GM18499 (cell line): ENCODE measurements at regions not wholly inside any gene's neighbourhood (a gene's known extent, or its start where the extent isn't known, plus 50 kb on each side); places are given as distances from the start of the nearest gene placed in this dataset.
"Not testable (repeated sequence)": the region's sequence is repeated elsewhere in the genome, so short reads cannot be mapped to it uniquely, and the experiment has no call there.

Experiments
- ATAC-seq: cut with Tn5 transposase; IDR thresholded peaks from one replicate; pipeline ENCODE4 v1.9.1; 2021; ENCODE audit warnings: moderate number of reproducible peaks; ENCODE audit not compliant: insufficient read depth, unreplicated experiment

DNA sequence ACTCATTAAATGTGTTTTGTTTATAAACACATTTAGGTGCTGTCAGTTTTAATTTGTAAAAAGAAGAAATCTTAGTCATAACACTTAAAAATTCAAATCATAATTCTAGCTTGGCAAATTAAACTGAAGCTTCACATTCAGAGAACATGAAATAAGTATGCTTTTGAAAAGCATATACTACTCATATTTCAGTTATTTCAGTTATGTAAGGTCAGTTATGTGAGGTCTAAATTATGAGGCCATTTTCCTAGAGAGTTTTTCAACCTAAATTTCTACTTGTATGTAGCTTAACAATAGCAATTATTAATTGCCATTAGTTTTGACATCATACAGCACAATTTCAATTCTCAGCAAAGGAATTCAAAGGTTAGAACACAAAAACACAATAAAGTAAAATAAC is 465.0 kb downstream of the PLOD2 start:
- no peak for ATAC-seq

- ATAC-seq: no peak
Observed at GRCh38 chr3:145698250-145698649, 462.7 kb downstream of the PLOD2 start.

DNA sequence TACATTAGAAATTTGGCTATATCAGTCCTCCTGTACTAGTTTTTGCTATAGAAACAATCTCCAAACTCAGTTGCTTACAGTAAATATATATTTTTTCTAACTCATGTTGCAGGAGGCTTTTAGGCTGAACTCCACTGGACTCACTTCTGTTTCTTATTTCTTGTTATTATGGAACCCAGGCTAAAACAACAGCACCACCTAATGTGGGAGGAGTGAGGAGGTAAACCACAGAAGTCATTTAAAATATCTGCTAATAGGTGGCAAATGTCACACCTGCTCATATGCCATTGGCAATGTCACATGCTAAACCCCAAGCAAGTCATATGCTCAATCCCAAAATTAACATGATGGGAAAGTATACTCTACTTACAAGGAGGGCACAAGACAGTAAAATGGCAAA is 462.2 kb downstream of the PLOD2 start:
- no peak for ATAC-seq

DNA sequence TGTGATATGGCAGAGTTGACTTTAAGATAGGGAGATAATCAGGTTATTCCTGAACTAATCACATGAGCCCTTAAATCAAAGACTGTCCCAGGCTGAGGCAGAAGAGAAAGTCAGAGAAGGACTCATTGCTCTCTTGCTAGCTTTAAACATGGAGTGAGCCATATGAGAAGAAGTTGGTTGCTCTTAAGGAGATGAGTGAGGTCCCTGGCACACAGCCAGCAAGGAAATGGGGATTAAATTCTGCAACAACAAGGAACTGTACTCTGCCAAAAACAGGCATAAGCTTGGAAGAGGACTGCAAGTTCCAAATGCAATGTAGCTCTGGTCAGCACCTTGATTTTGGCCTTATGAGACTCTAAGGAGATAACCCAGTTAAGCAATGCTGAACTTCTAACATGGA is 457.0 kb downstream of the PLOD2 start:
- no peak for ATAC-seq

DNA sequence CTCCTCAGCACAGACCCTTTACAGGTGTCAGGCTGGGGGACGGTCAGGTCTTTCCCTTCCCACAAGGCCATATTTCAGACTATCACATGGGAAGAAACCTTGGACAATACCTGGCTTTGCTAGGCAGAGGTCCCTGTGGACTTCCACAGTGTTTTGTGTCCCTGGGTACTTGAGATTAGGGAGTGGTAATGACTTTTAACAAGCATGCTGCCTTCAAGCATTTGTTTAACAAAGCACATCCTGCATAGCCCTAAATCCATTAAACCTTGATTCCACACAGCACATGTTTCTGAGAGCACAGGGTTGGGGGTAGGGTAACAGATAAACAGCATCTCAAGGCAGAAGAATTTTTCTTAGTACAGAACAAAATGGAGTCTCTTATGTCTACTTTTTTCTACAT is 451.2 kb downstream of the PLOD2 start:
- ATAC-seq: not testable (repeated sequence)

DNA sequence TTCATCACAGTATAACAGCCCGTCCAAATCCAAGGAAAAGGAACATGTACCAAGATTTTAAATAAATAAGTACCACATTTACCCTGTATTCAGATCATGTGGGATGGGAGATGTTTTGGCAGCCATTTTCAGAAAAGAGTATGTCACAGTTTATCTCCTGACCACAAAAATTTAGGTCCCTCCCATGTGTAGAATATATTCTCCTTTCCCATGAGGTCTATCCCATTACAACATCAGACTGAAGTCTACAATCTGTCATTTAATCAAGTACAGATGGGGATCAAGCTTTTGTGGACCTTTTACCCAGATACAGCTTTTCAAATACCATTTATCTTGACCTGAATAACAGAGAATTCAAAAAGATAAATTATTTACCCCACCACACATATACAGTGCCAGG is 444.5 kb downstream of the PLOD2 start:
- no peak for ATAC-seq

GRCh38 chr3:145719114-145719513 is 441.9 kb downstream of the PLOD2 start:
- no peak for ATAC-seq

- ATAC-seq: no peak
Observed at GRCh38 chr3:145721273-145721805, 439.6 kb downstream of the PLOD2 start.

DNA sequence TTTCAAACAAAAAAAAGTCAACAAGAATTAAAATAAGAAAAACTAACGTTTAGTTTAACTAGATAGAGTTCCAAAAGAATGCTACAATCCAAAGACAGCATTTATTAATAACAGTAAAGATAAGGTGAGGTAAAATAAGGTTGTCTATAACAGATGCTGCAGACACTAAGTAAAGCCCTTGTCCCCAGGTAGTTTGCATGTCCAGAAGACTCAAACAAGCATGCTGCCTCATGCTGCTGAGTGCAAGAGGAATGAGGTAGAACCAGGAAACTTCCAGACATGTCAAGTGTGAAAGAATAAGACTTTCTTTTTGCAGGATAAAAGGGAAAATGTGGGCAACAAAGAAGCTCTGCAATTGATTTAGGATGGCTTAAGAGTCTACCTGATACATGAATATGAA is 439.2 kb downstream of the PLOD2 start:
- no peak for ATAC-seq

GRCh38 chr3:145727476-145727875 is 433.5 kb downstream of the PLOD2 start:
- no peak for ATAC-seq

- ATAC-seq: no peak
Observed at GRCh38 chr3:145735631-145736030, 425.4 kb downstream of the PLOD2 start.

- ATAC-seq: no peak
Observed at GRCh38 chr3:145737952-145738351, 423.0 kb downstream of the PLOD2 start.

DNA sequence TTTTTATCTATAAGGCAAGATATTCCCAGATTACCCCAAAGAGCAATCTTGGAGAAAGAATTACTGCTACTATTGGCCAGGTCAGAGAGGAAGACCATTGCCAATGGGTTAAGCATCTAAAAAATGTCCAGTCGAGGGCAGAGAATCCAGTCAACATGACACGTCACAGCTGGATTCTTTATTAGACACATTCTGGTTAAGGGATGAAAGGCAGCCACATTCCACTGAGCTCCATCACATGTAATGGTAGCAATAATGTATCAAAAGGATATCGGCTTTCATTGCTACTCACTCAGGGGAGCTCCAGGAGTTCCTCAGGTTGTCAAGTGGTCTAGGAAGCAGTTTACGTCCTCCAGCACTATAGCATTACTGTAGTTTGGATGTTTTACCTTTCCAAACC is 421.1 kb downstream of the PLOD2 start:
- ATAC-seq: no peak

DNA sequence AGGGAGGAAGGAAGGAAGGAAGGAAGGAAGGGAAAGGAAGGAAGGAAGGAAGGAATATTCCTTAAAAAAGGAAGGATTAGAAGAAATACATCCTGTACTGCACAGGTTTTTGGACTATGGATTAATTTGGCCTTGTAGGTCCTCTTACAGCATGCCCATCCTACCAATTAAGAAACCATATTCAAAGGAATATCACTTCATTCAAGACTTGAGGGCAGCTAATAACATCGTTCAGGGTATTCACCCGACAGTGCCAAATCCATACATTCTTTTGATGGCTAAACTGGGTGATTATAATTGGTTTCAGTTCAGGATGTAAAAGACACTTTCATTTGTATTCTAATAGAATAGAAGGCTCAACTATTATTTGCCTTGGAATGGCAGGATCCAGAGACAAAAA is 410.3 kb downstream of the PLOD2 start:
- no peak for ATAC-seq

DNA sequence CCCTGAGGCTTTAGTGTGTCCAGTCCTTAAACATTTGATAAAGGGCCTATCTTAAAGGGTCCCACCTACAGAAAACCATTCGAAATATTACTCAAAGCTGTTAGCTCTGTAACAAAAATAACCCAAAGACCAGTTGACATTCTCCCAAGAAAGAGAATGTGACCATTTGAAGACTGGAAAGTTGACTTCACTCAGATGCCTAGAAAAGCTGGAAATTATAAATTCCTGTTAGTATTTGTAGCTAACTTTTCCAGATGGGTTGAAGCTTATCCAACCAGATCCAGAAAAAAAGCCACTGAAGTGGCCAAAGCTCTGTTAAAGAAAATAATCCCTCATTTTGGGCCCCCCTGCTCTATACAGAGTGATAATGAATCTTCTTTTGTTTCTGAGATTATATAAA is 408.4 kb downstream of the PLOD2 start:
- no peak for ATAC-seq

DNA sequence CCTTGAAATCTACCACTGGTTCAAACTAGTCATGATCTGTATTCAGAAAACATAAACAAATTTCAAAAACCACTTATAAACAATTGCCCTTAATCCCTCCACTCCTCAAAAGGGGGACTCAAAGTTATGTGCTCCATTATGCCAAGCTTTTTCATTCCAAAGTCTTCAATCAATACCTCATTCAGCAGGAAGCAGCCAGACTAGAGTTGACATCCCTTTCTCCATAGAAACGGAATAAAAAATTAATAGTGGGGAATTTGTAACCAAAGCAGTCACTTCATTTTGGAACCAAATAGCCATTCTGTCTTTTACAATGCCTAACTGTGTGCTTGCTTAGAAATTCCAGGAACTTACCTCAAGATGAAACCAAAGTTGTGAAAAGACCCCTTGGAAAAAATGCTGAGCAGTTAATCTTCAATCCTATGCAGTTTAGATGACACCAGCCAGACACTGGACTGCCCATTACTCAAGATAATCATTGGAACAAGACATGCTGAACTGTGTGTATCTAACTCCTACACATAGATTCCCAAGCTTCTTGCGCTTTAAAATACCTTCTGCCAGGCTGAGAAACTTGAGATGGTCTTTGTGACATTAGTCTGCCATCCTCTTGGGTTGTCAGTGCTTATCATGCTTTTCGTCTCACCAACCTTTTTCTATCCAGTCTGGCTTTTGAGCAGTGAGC is 406.2 kb downstream of the PLOD2 start:
- ATAC-seq: no peak

GRCh38 chr3:145760036-145760435 is 400.9 kb downstream of the PLOD2 start:
- no peak for ATAC-seq

DNA sequence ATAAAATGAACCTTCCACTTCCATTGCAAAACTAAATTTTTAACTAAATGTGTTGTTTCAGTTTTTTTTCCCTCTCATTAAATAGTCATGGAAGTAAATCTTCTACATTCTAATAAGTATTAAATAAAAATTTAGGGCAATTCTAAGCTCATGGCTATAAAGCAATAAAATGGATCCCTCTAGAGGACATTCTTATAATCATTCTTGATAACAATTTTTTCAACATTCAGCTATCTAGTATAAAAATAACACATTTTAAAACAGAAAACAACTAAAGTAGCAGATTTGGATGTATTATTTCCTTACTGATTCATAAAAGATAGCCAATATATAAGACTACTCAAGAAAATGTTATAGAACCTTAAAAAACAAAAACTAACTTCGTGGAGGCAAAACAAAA is 393.1 kb downstream of the PLOD2 start:
- no peak for ATAC-seq

GRCh38 chr3:145776782-145777408 is 384.1 kb downstream of the PLOD2 start:
- ATAC-seq: peak; percentile 51

GRCh38 chr3:145780301-145780700 is 380.7 kb downstream of the PLOD2 start:
- no peak for ATAC-seq

- no peak for ATAC-seq
Observed at GRCh38 chr3:145785668-145786067, 375.3 kb downstream of the PLOD2 start.

DNA sequence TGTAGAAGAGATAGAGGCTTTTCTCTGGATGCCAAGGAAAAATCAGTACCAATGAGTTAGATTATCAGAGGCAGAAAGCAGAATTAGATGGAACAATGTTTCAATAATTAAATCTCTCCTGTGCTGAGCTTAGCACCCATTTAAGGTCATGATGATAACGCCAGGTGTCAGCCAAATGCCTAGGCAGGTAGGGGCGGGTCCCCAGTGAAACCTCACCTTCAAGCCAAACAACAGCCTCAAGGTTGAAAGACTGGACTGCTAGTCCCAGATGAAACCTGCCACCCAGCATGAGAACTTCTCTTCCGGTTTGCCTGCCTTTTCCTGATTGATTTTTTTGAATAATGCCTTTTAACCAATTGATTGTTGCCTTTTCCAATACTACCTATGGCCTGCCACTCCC is 363.0 kb downstream of the PLOD2 start:
- ATAC-seq: no peak
